Right cardiac atrium (tissue), 5 donors: ENCODE measurements at regions not wholly inside any gene's neighbourhood (a gene's known extent, or its start where the extent isn't known, plus 50 kb on each side); places are given as distances from the start of the nearest gene placed in this dataset.

Source experiments
- ATAC-seq, 2 donors: fragments of 200-7000 bp; cut with Tn5 transposase; one replicate each; pipeline versions ENCODE4 v1.8.0 to v1.9.1; 2020; ENCODE audit warnings: moderate library complexity in 2 of 2, mild to moderate bottlenecking in 1 of 2
- DNase-seq, 3 donors: peaks; one replicate each; pipeline ENCODE4 v3.0.0-alpha.2; 2020
- H3K27ac ChIP-seq: one replicate; pipeline ENCODE4 v1.5.1; 2013; ENCODE audit warnings: mild to moderate bottlenecking, low read length, control low read depth, moderate library complexity
- H3K27me3 ChIP-seq: one replicate; pipeline ENCODE4 v1.6.1; 2013; ENCODE audit not compliant: control insufficient read depth, insufficient read depth
- H3K4me1 ChIP-seq: one replicate; pipeline ENCODE4 v1.6.1; 2013; ENCODE audit warnings: low read length; ENCODE audit not compliant: control insufficient read depth, insufficient read depth
- H3K4me3 ChIP-seq: one replicate; pipeline ENCODE4 v1.5.1; 2013; ENCODE audit warnings: low read length, control low read depth
- H3K9me3 ChIP-seq: one replicate; pipeline ENCODE4 v1.6.1; 2013; ENCODE audit warnings: low read length; ENCODE audit not compliant: control insufficient read depth
- WGBS: extraction: QIAGEN DNeasy Blood & Tissue Kit; methylation state at CpG from one replicate; pipeline ENCODE4 v1.1.7; 2013; 5-methylcytosine and 5-hydroxymethylcytosine counted together
- intact Hi-C, 4 donors: fragments of 100-400 bp; cut with DNase I; formaldehyde crosslinking; loops; one replicate each; pipeline versions ENCODE4 v1.11.0 to v1.14.0; 2022 to 2023
- donor health status: healthy with polysubstance abuse.
- donor health status: DM: no; HTN: yes; CAD: no.
- donor health status: DM: no; HTN: no; CAD: no.
- donor health status: DM: no; HTN: yes; CAD: no; lungs with severe emphysema.
- donor health status: DM: yes; HTN: yes; CAD: no.

GRCh38 chr5:6904860-6905259, 191.6 kb downstream of the TENT4A start:
- H3K4me3 ChIP-seq = no peak overlapping the region
- intact Hi-C loops = no loop called here
- no peak overlapping the region for H3K27ac ChIP-seq
- no peaks in the 10 kb centered on the region for H3K27me3 ChIP-seq
- no peak for ATAC-seq
- WGBS = 33% methylated on average over 2 of the region's 2 CpGs
- no peaks in the 10 kb centered on the region for H3K4me1 ChIP-seq
- H3K9me3 ChIP-seq = peaks cover 4% of the 10 kb centered on the region
- no peak for DNase-seq

- DNase-seq (peak; percentile 58 to 78 (median 74)), ATAC-seq (peak; percentile 73 to 75)
- H3K4me3 ChIP-seq = no peak overlapping the region
- H3K4me1 ChIP-seq = no peaks in the 10 kb centered on the region
- H3K9me3 ChIP-seq = peaks cover 4% of the 10 kb centered on the region
- intact Hi-C loops = no loop called here
- no peaks in the 10 kb centered on the region for H3K27me3 ChIP-seq
- no peak overlapping the region for H3K27ac ChIP-seq
- WGBS = 61% methylated on average over 8 of the region's 8 CpGs
These were observed 192.2 kb downstream of the TENT4A start for GRCh38 chr5:6905423-6905822.

GRCh38 chr5:6905883-6906282, 192.7 kb downstream of the TENT4A start:
- H3K9me3 ChIP-seq = peaks cover 4% of the 10 kb centered on the region
- H3K4me1 ChIP-seq = no peaks in the 10 kb centered on the region
- no peak overlapping the region for H3K27ac ChIP-seq
- DNase-seq (peak; percentile 58 to 73 (median 69)), ATAC-seq (peak; percentile 84)
- no peak overlapping the region for H3K4me3 ChIP-seq
- WGBS = 48% methylated on average over 5 of the region's 5 CpGs
- intact Hi-C loops = no loop called here
- H3K27me3 ChIP-seq = no peaks in the 10 kb centered on the region

- H3K27ac ChIP-seq = no peak overlapping the region
- WGBS = 71% methylated on average over 8 of the region's 8 CpGs
- no peaks in the 10 kb centered on the region for H3K27me3 ChIP-seq
- H3K4me1 ChIP-seq = no peaks in the 10 kb centered on the region
- intact Hi-C loops = no loop called here
- no peak overlapping the region for H3K4me3 ChIP-seq
- H3K9me3 ChIP-seq = peaks cover 4% of the 10 kb centered on the region
- DNase-seq = no peak
- ATAC-seq = no peak
These were observed 194.2 kb downstream of the TENT4A start for GRCh38 chr5:6907320-6907918.

- no peaks in the 10 kb centered on the region for H3K4me1 ChIP-seq
- no peak overlapping the region for H3K27ac ChIP-seq
- 70% methylated on average over 4 of the region's 4 CpGs for WGBS
- peaks cover 2% of the 10 kb centered on the region for H3K9me3 ChIP-seq
- intact Hi-C loops = no loop called here
- DNase-seq (no peak), ATAC-seq (no peak)
- no peaks in the 10 kb centered on the region for H3K27me3 ChIP-seq
- H3K4me3 ChIP-seq = no peak overlapping the region
These were observed 196.7 kb downstream of the TENT4A start for GRCh38 chr5:6909901-6910300.

- Histone ChIP-seq H3K9me3 (peaks cover 3% of the 10 kb centered on the region), H3K27ac (no peak overlapping the region), H3K4me1 (no peaks in the 10 kb centered on the region), H3K4me3 (no peak overlapping the region), H3K27me3 (no peaks in the 10 kb centered on the region)
- ATAC-seq = no peak
- WGBS = 56% methylated on average over 3 of the region's 3 CpGs
- DNase-seq = no peak
- intact Hi-C loops = no loop called here
These were observed 197.7 kb downstream of the TENT4A start for GRCh38 chr5:6910950-6911349.

- WGBS = 89% methylated on average over 2 of the region's 2 CpGs
- intact Hi-C loops = no loop called here
These were observed 201.1 kb downstream of the TENT4A start for GRCh38 chr5:6914347-6914746.

GRCh38 chr5:6915574-6915973, 202.3 kb downstream of the TENT4A start:
- DNase-seq (no peak), ATAC-seq (no peak)
- 61% methylated on average over 3 of the region's 3 CpGs for WGBS
- H3K4me3 ChIP-seq = no peak overlapping the region
- H3K9me3 ChIP-seq = peaks cover 4% of the 10 kb centered on the region
- H3K27me3 ChIP-seq = no peaks in the 10 kb centered on the region
- no peak overlapping the region for H3K27ac ChIP-seq
- intact Hi-C loops = no loop called here
- H3K4me1 ChIP-seq = no peaks in the 10 kb centered on the region

More at GRCh38 chr5:6914347-6914746, 201.1 kb downstream of the TENT4A start:
- Histone ChIP-seq H3K27me3 (no peaks in the 10 kb centered on the region), H3K4me3 (no peak overlapping the region), H3K4me1 (no peaks in the 10 kb centered on the region), H3K27ac (no peak overlapping the region), H3K9me3 (peaks cover 4% of the 10 kb centered on the region)
- DNase-seq = no peak
- ATAC-seq = no peak

- no peak for DNase-seq
- H3K9me3 ChIP-seq = peaks cover 4% of the 10 kb centered on the region
- 88% methylated on average over 5 of the region's 5 CpGs for WGBS
- H3K4me1 ChIP-seq = no peaks in the 10 kb centered on the region
- no peak overlapping the region for H3K27ac ChIP-seq
- no peak overlapping the region for H3K4me3 ChIP-seq
- H3K27me3 ChIP-seq = no peaks in the 10 kb centered on the region
- no peak for ATAC-seq
- intact Hi-C loops = no loop called here
These were observed 205.0 kb downstream of the TENT4A start for GRCh38 chr5:6918255-6918654.

GRCh38 chr5:6920628-6921256, 207.5 kb downstream of the TENT4A start:
- Histone ChIP-seq H3K4me1 (no peaks in the 10 kb centered on the region), H3K27me3 (no peaks in the 10 kb centered on the region), H3K27ac (no peak overlapping the region), H3K9me3 (peaks cover 4% of the 10 kb centered on the region), H3K4me3 (no peak overlapping the region)
- WGBS = 65% methylated on average over 6 of the region's 6 CpGs
- DNase-seq (no peak), ATAC-seq (no peak)
- intact Hi-C loops = no loop called here

- no peaks in the 10 kb centered on the region for H3K9me3 ChIP-seq
- H3K4me1 ChIP-seq = no peaks in the 10 kb centered on the region
- no peak overlapping the region for H3K4me3 ChIP-seq
- DNase-seq (no peak), ATAC-seq (no peak)
- intact Hi-C loops = no loop called here
- WGBS = 47% methylated on average over 1 of the region's 1 CpG
- no peaks in the 10 kb centered on the region for H3K27me3 ChIP-seq
- H3K27ac ChIP-seq = no peak overlapping the region
These were observed 213.3 kb downstream of the TENT4A start for GRCh38 chr5:6926491-6927038.
